K562 (cell line): ENCODE measurements at regions not wholly inside any gene's neighbourhood (a gene's known extent, or its start where the extent isn't known, plus 50 kb on each side); places are given as distances from the start of the nearest gene placed in this dataset.

ENCODE experiments used
- ATAC-seq: fragments of 200-7000 bp; cut with Tn5 transposase; 3 replicates; pipeline ENCODE4 v1.9.1; 2020; ENCODE audit warnings: moderate library complexity
- BruUV-seq: library from RNA; stranded (reverse); fragments of 400-500 nt; replicated peaks from 2 replicates; lab custom pipeline; 2021; lab: Mats Ljungman, UMichigan
- CTCF ChIA-PET: fragments of 300-600 bp; formaldehyde crosslinking; extraction: SDS; loops from one replicate; lab custom pipeline; 2021; ENCODE audit warnings: low intra/inter-chr PET ratio; lab: Yijun Ruan, JAX
- POLR2A ChIA-PET: fragments of 300-600, 350-650 bp; sonication (Branson Sonifier 250); formaldehyde crosslinking; extraction: SDS; loops from one replicate; lab custom pipeline; 2021; ENCODE audit warnings: antibody characterized with exemption, inconsistent platforms; lab: Yijun Ruan, JAX
- DNase-seq, 4 experiments: peaks; one replicate each; pipeline versions ENCODE4 v3.0.0 to v3.0.0-alpha.2; 2011 to 2018; ENCODE audit warnings: low spot score in 3 of 4, mixed read lengths in 3 of 4; ENCODE audit errors: extremely low read depth in 1 of 4
- FAIRE-seq: peaks from 2 replicates; lab custom pipeline; 2011; peaks lifted over from hg19 to GRCh38; lab: Jason Lieb, UNC
- H2AFZ ChIP-seq: 2 replicates; pipeline ENCODE4 v1.6.0; 2011; ENCODE audit warnings: low read depth, low read length, control low read depth, inconsistent platforms
- H3K27ac ChIP-seq: fragments of 200-600 bp; 3 replicates; pipeline ENCODE4 v1.8.0; 2011; ENCODE audit warnings: low read depth, mild to moderate bottlenecking, control low read depth, inconsistent platforms, low read length, moderate library complexity, mixed read lengths; ENCODE audit errors: extremely low read depth
- H3K27me3 ChIP-seq, 2 experiments: fragments of 300-600 bp in 1 of 2; 2 replicates in 1 of 2; 3 replicates in 1 of 2; pipeline versions ENCODE4 v1.6.0 to v1.8.0; 2011; ENCODE audit warnings: inconsistent platforms in 2 of 2, low read length in 2 of 2, mild to moderate bottlenecking in 1 of 2, mixed read lengths in 1 of 2, moderate library complexity in 1 of 2; ENCODE audit not compliant: control insufficient read depth in 2 of 2, insufficient read depth in 2 of 2
- H3K36me3 ChIP-seq: fragments of 300-600 bp; 3 replicates; pipeline ENCODE4 v1.8.0; 2011; ENCODE audit warnings: mild to moderate bottlenecking, low read length, inconsistent platforms; ENCODE audit not compliant: control insufficient read depth, insufficient read depth
- H3K4me1 ChIP-seq, 2 experiments: fragments of 200-600 bp in 1 of 2; replicated peaks in 1 of 2; 2 replicates in 1 of 2; 3 replicates in 1 of 2; pipeline versions ENCODE4 v1.5.1 to v1.8.0; 2011; ENCODE audit warnings: inconsistent platforms in 2 of 2, low read length in 2 of 2, mild to moderate bottlenecking in 1 of 2, mixed read lengths in 1 of 2, moderate library complexity in 1 of 2; ENCODE audit not compliant: control insufficient read depth in 2 of 2, insufficient read depth in 2 of 2
- H3K4me2 ChIP-seq: 2 replicates; pipeline ENCODE4 v1.6.1; 2011; ENCODE audit warnings: low read length, control low read depth, inconsistent platforms, mixed read lengths; ENCODE audit not compliant: insufficient read depth
- H3K4me3 ChIP-seq: fragments of 200-600 bp; sonication (generic), shearing (Covaris generic); 2 replicates; pipeline ENCODE4 v1.5.1; 2016; ENCODE audit warnings: control low read depth, inconsistent platforms
- H3K79me2 ChIP-seq: fragments of 200-600 bp; 3 replicates; pipeline ENCODE4 v1.8.0; 2011; ENCODE audit warnings: low read length, inconsistent platforms; ENCODE audit not compliant: control insufficient read depth, insufficient read depth
- H3K9ac ChIP-seq, 2 experiments: 2 replicates each; pipeline versions ENCODE4 v1.6.0 to v1.6.1; 2011; ENCODE audit warnings: low read depth in 2 of 2, low read length in 2 of 2, control low read depth in 1 of 2, inconsistent platforms in 1 of 2, mild to moderate bottlenecking in 1 of 2, mixed read lengths in 1 of 2; ENCODE audit not compliant: insufficient read depth in 1 of 2
- H3K9me1 ChIP-seq: one replicate; pipeline ENCODE4 v1.6.0; 2011; ENCODE audit warnings: inconsistent platforms, mild to moderate bottlenecking, low read length, moderate library complexity; ENCODE audit not compliant: control insufficient read depth, insufficient read depth
- H3K9me3 ChIP-seq: replicated peaks from 2 replicates; pipeline ENCODE4 v1.5.1; 2011; ENCODE audit warnings: low read depth, low read length, inconsistent platforms; ENCODE audit not compliant: control insufficient read depth, insufficient read depth
- H4K20me1 ChIP-seq: replicated peaks from 2 replicates; pipeline ENCODE4 v1.6.1; 2011; ENCODE audit warnings: low read length, inconsistent platforms, mixed read lengths; ENCODE audit not compliant: control insufficient read depth, insufficient read depth
- CREB3L1 ChIP-seq: fragments of 450-650 bp; IDR thresholded peaks from 2 replicates; pipeline ENCODE4 v1.6.1; 2014; ENCODE audit warnings: low read depth, mild to moderate bottlenecking, moderate library complexity, borderline replicate concordance
- CTBP1 ChIP-seq: fragments of 450-650 bp; IDR thresholded peaks from 2 replicates; pipeline ENCODE4 v1.6.1; 2016; ENCODE audit warnings: borderline replicate concordance
- EWSR1 ChIP-seq: fragments of 450-650 bp; IDR thresholded peaks from 2 replicates; pipeline ENCODE4 v1.6.1; 2018; ENCODE audit warnings: borderline replicate concordance, mild to moderate bottlenecking, low read depth, moderate library complexity; ENCODE audit not compliant: partially characterized antibody
- KAT8 ChIP-seq: fragments of 450-650 bp; IDR thresholded peaks from 2 replicates; pipeline ENCODE4 v1.6.1; 2016; ENCODE audit warnings: low read depth, mild to moderate bottlenecking
- KDM1A ChIP-seq, 2 experiments: fragments of 450-650 bp; IDR thresholded peaks; 2 replicates each; pipeline ENCODE4 v1.6.1; 2016; ENCODE audit warnings: mild to moderate bottlenecking in 2 of 2
- POLR2H ChIP-seq: IDR thresholded peaks from 2 replicates; pipeline ENCODE4 v1.6.1; 2016; ENCODE audit warnings: missing genetic modification characterization, low read depth, mild to moderate bottlenecking, control low read depth, missing compliant biosample characterization, moderate library complexity
- SMAD4 ChIP-seq: fragments of 250-450 bp; sonication (Bioruptor Pico); conservative IDR thresholded peaks from 2 replicates; pipeline ENCODE4 v1.8.0; 2021; ENCODE audit warnings: inconsistent platforms, mild to moderate bottlenecking, moderate library complexity
- TEAD4 ChIP-seq, 2 experiments: sonication (generic) in 1 of 2; formaldehyde crosslinking in 1 of 2; IDR thresholded peaks; 2 replicates each; pipeline versions ENCODE4 v1.6.1 to v1.8.0; 2012 to 2022; ENCODE audit warnings: borderline replicate concordance in 1 of 2, inconsistent platforms in 1 of 2, low read length in 1 of 2, mild to moderate bottlenecking in 1 of 2, missing genetic modification reagents in 1 of 2
- ZBTB8A ChIP-seq: fragments of 450-650 bp; IDR thresholded peaks from 2 replicates; pipeline ENCODE4 v1.6.1; 2018; ENCODE audit warnings: mild to moderate bottlenecking, moderate library complexity; ENCODE audit not compliant: partially characterized antibody
- ZFP91 ChIP-seq: sonication (generic); formaldehyde crosslinking; IDR thresholded peaks from 2 replicates; pipeline ENCODE4 v1.8.0; 2022; ENCODE audit warnings: mild to moderate bottlenecking, missing genetic modification reagents
- ZNF175 ChIP-seq: fragments of 200-800 bp; sonication (Bioruptor generic); IDR thresholded peaks from 2 replicates; pipeline ENCODE4 v1.6.1; 2016; ENCODE audit warnings: low read depth, mild to moderate bottlenecking, missing genetic modification characterization, missing compliant biosample characterization
- ZNF592 ChIP-seq: fragments of 450-650 bp; IDR thresholded peaks from 2 replicates; pipeline ENCODE4 v1.6.1; 2017; ENCODE audit warnings: antibody characterized with exemption, mild to moderate bottlenecking
- ZNF76 ChIP-seq: fragments of 250-450 bp; sonication (Bioruptor Pico); IDR thresholded peaks from 2 replicates; pipeline ENCODE4 v1.4.0; 2020; ENCODE audit warnings: mild to moderate bottlenecking, moderate library complexity, borderline replicate concordance
- WGBS: fragments of 100-300 bp; shearing (Covaris generic); methylation state at CpG from one replicate; pipeline ENCODE4 v1.1.6; 2016; ENCODE audit warnings: low coverage, mixed read lengths; ENCODE audit not compliant: insufficient coverage; ENCODE audit errors: missing lambda C conversion rate; 5-methylcytosine and 5-hydroxymethylcytosine counted together
- in situ Hi-C: fragments of 300-500 bp; cut with MboI; formaldehyde crosslinking; loops from 4 replicates; pipeline ENCODE4 v1.15.0; 2018; ENCODE audit warnings: inconsistent platforms, mixed read lengths
- intact Hi-C: fragments of 100-400 bp; cut with micrococcal nuclease; formaldehyde crosslinking; loops from 2 replicates; pipeline ENCODE4 v1.14.2; 2022

- no peak for TF ChIP-seq CREB3L1
- TF ChIP-seq TEAD4 (IDR thresholded peaks at IDR 0.05; ENCODE audit: low read length), result no peak
- no peak for TF ChIP-seq TEAD4 (CRISPR knock-in tag; IDR thresholded peaks at IDR 0.05; ENCODE audit: borderline replicate concordance)
- no peak for TF ChIP-seq POLR2H
- TF ChIP-seq CTBP1, result no peak
- no peak for TF ChIP-seq ZNF76 (CRISPR knock-in tag)
- no peak for TF ChIP-seq ZBTB8A
- TF ChIP-seq SMAD4, result no peak
- TF ChIP-seq KDM1A (IDR thresholded peaks at IDR 0.05), result no peak
- TF ChIP-seq ZNF175 (CRISPR knock-in tag), result no peak
Observed at GRCh38 chr18:38368886-38369285, 803.3 kb upstream of the CELF4 start (continued).

- BruUV-seq, result no TSS peak
- Histone ChIP-seq H2AFZ (no peak overlapping the region), H3K79me2 (no peaks in the 10 kb centered on the region), H3K27ac (no peak overlapping the region), H3K9me3 (no peaks in the 10 kb centered on the region; the same call in 1 of the 2 replicates), H3K9me1 (no peaks in the 10 kb centered on the region), H3K4me3 (no peak overlapping the region), H3K4me2 (no peak overlapping the region), H3K27me3 (no peaks in the 10 kb centered on the region), H3K4me1 (no peaks in the 10 kb centered on the region), H3K9ac (no peak overlapping the region), H3K36me3 (no peaks in the 10 kb centered on the region), H4K20me1 (no peaks in the 10 kb centered on the region)
- DNase-seq (no peak), ATAC-seq (no peak), FAIRE-seq (no peak)
- intact Hi-C loops, result no loop called here
- POLR2A ChIA-PET, result no interaction called here
- in situ Hi-C loops, result no loop called here
- CTCF ChIA-PET, result no interaction called here
- WGBS, result 0% methylated on average over 2 of the region's 2 CpGs
- TF ChIP-seq ZFP91 (no peak), ZNF592 (no peak), KAT8 (no peak), EWSR1 (no peak)
Observed at GRCh38 chr18:38368246-38368645, 802.6 kb upstream of the CELF4 start.
